ENCODE measurements at regions not wholly inside any gene's neighbourhood (a gene's known extent, or its start where the extent isn't known, plus 50 kb on each side); places are given as distances from the start of the nearest gene placed in this dataset.
A peak's percentile ranks its signal among the peaks of the same experiment; 100 is the strongest.

DNA sequence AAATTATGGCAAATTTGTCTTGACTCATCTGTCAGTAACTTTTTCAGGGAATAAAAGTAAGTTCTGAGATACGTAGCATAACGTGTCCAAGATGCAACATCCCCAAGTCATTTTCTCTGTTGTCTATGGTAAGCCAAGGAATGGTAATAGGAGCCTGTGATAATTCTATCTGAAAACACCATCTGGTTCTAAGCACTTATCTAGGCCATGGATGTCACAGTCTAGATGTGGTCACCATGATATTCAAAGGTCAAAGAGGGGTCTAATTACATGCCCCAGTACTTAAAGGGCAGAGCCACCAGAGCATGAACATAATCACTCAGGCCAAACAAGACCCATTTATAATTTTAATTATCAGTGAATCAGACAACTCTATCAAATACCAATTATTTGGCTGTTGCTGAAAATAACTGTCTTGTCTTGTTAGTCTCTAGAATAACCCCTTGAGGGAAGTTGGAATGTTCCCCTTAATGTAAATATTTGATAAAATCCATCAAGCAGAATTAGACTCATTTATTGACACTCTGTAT is 225.1 kb upstream of the MPPED2 start:
- peak; percentile 22 for DNase-seq (ENCODE audit: low spot score)

DNA sequence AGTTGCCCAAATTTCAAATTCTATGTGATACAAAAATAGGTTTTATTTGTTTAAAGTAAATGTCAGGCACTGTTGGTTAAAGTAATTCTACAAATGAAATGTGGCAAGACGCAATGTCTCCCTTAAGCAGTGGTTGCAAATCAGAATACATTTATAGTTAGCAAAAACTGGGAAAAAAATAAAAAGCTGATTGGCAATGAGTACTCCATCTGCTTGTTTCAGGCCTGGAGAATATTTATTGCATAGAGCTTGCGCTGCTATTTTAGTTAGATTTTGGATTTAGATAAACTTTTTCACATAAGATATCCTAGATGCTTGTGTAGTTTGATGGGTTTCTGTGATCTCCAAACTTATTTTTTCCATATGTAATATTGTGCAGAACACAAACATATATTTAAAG is 224.0 kb upstream of the MPPED2 start:
- DNase-seq (ENCODE audit: low spot score), result no peak

GRCh38 chr11:30801357-30801756 is 215.2 kb upstream of the MPPED2 start:
- DNase-seq (ENCODE audit: low spot score), result no peak

DNA sequence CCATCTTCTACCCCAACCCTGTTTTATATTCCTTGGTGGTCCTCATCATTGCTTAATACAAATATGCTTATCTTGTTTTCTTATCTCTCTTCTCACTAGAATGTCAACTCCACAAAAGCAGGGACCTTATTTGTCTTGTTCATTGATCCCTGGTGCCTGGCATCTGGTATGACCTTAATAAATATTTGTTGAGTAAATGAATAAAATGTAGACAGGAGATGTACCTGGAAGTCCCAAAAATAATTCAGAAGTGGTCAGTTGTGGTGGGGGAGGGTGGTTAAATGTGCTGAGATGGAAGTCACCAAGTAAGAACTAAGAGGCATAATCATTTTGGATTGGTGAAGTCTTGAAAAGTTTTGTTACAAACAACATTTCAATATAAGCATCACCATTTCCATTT is 214.8 kb upstream of the MPPED2 start:
- DNase-seq (ENCODE audit: low spot score), result no peak

DNA sequence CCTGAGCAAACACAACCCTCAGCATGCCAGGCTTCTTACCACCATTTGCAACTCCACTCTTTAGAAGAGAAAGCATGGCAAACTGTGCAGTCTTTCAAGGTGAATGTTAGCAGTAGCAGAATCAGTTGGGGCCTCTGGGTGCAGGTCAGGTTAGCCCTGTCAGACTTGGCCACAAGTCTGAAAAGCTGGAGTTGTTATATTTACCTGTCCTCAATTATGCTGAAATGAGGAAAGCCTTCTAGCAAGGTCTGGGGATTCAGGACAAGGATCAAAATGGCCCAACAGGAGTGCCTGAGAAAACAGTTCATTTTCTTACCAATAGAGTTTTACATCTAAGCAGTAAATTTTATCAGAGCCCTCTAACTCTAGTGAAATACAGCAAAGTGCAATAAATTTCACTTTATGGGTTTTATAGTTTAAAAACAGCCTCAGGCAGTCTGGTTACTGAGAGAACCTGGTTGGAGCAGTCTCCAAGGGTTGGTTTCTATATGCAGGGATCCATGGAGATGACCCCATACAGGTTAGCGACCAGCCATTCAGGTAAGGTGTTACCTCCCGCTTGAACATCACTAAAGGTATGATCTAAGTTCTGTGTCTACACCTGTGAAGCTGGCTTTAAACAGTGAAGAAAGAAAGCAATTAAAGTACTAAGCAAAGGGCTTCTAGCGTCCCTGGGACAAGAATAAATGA is 212.5 kb upstream of the MPPED2 start:
- DNase-seq (ENCODE audit: low spot score), result no peak

GRCh38 chr11:30789270-30789669 is 203.1 kb upstream of the MPPED2 start:
- no peak for DNase-seq (ENCODE audit: low spot score)

DNA sequence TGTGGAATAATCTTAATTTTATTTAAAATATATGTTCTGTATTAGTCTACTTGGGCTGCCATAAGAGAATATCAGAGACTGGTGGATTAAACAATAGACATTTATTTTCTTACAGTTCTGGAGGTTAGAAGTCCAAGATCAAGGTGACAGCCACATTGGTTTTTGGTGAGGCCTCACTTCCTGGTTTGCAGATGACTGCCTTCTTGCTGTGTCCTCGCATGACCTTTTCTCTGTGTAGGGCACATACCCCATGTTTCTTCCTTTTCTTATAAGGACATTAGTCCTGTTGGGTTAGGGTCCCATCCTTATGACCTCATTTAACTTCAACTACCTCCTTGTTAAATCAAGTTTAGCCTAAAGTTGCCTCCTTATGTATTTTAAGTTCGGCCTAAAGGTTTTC is 202.7 kb upstream of the MPPED2 start:
- no peak for DNase-seq (ENCODE audit: low spot score)

DNA sequence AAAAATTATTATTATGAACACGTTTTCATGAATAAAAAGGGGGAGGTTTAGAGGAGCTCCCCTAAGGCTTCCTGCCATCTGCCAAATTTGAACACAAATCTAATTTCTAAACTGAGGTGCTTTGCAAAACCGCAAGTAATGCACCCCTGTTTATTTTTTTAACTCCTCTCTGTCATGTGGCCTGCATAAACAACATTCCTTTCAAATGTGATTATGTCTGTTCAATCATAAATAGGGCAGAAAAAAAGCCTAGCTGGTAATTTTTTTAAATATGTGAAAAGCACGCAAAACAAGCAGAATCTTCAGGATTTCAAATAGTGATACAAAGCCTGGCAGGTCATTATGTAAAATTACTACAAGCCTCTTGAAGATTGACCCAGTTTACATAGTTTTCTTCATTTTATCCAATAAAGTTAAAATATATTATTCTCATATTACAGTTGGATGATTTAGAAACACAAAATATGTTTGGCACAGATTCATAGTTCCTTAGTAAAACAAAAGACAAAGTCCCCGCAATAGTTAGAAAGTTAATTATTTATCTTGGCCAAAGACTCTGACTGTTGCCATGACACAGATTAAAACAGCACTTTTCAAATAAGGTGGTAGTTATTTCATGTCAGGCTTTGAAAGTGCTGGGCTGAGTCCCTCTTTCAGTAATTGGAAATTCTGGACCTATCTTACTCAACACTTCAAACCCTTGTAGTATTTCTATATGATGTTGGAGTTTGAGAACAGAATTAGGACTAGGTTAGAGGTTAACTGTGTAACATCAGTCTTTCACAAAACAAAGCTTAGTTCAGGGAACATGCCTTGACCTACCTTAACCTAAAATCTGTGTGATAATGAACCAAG is 200.3 kb upstream of the MPPED2 start:
- DNase-seq (ENCODE audit: low spot score), result no peak

DNA sequence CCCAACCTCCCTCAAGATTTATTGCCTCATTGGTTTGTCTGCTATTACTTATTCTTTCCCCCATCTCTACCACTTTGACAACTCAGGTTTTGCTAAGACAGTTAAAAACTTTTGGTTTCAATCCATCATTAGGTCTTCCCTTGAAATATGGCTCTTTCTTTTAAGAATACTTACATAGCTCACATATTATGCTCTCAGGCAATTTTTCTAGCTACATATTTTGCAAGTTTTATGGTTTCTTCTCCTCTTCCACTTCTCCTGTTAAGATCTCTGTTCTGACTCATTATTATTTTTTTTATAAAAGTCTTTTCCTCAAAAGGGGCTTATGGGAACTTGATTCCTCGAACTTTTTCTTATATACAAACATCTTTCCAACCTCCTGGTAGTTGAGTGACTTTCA is 192.4 kb upstream of the MPPED2 start:
- no peak for DNase-seq (ENCODE audit: low spot score)

DNA sequence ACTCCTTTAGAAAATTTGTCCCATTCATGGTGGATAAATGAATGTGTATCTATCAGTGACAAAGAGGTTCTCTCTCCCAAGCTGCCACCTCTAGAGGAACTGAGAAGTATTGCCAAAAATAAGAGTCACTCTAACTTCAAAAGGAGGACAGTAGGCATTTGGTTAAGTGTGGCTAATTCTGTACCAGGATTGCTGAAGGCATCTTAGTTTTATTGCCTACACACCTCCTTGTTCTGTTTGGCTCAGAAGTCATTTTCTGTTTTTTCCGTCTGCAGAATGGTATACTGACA is 189.0 kb upstream of the MPPED2 start:
- no peak for DNase-seq (ENCODE audit: low spot score)

DNA sequence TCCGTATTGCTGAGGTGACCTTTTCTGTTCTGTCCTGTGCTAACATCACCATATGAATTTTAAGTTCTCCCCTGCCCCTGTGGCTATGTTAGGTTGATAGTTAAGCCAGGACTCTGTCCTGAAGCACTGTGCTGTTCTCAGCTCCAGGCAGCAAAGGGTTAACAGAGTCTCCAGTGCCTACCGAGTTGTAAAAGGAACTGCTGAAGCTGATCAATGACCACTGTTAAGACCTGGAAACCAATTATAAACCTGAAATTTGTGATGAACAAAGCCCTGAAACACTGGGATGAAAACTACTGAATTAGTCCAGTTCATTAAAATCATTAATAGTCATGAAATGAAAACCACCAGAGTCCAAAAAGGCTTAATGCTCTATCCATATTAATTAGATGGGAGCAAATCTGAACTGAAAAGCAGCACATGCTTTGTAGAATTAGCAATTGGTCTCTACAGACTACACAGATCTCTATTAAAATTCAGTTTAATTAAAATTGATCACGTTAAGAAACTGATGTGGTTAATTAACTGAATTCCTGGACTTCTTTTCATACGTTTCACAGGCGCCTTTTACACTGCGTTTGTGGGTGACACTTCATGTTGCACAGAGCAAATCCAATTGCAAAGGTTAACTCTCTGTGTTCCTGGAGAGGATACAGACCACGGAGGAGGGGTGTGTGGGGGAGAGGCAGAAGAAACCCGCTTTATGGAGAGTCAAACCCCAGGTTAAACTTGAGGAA is 188.5 kb upstream of the MPPED2 start:
- no peak for DNase-seq (ENCODE audit: low spot score)

DNA sequence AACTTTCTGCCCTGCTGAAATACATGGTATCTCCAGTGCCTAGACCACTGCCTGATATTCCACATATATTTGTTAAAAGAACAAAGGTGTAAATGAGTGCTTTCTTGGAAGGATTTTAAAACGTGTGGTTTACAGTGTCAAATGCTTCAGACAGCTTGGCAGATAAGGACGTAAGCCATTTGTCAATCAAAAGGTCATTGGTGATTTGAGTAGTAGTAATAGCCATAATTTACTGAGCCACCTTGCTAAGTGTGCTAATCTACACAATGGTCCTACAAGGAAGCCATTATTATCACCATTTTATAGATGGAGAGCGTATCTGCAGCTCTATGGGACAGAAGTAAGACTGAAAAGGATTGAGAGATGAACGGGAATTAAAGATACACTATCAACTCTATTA is 186.8 kb upstream of the MPPED2 start:
- DNase-seq (ENCODE audit: low spot score), result no peak

- no peak for DNase-seq (ENCODE audit: low spot score)
These were observed 177.8 kb upstream of the MPPED2 start for GRCh38 chr11:30763951-30764350.

DNA sequence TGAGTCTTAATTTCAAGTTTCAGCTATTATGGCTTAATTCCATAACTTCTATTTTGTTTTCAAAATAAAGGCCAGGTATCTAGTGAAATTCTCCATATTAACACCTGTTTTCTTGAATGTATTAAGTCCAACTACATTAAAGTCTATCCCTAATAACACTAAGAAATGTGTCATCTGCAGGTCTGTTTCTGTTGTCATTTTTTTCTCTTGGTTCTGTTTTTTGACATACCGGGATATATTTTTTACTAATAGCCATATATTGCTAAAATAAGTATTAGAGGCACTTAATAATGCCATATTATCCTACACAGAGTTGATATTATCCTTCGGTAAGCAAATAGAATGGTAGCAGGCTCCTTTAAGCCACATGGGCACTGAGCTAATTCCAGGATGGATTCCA is 176.0 kb upstream of the MPPED2 start:
- DNase-seq (ENCODE audit: low spot score), result no peak

GRCh38 chr11:30760345-30760744 is 174.2 kb upstream of the MPPED2 start:
- DNase-seq (ENCODE audit: low spot score), result no peak

- no peak for DNase-seq (ENCODE audit: low spot score)
These were observed 172.9 kb upstream of the MPPED2 start for GRCh38 chr11:30758946-30759504.

GRCh38 chr11:30758518-30758917 is 172.4 kb upstream of the MPPED2 start:
- DNase-seq (ENCODE audit: low spot score), result no peak

DNA sequence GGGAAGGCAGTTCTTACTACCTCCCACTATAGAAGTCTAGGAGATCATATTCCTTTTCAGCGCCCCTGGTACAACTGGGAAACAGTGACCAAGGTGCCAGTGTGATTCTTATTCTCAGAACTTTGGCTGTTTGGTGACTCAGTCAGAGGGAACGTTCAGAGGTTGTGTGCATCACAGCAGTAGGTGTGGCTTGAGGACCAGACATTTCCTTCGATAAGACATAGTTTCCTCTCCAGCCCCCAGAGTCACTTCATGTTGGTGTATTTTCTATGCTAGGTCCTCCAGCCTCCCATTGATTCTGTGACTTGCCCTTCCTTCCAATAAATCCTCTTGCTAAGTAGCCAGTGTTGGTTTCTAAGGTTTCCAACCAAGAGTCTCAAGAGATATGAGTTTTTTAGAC is 171.9 kb upstream of the MPPED2 start:
- DNase-seq (ENCODE audit: low spot score), result no peak

GRCh38 chr11:30753994-30754393 is 167.8 kb upstream of the MPPED2 start:
- DNase-seq (ENCODE audit: low spot score), result no peak

GRCh38 chr11:30753504-30753903 is 167.4 kb upstream of the MPPED2 start:
- no peak for DNase-seq (ENCODE audit: low spot score)

DNA sequence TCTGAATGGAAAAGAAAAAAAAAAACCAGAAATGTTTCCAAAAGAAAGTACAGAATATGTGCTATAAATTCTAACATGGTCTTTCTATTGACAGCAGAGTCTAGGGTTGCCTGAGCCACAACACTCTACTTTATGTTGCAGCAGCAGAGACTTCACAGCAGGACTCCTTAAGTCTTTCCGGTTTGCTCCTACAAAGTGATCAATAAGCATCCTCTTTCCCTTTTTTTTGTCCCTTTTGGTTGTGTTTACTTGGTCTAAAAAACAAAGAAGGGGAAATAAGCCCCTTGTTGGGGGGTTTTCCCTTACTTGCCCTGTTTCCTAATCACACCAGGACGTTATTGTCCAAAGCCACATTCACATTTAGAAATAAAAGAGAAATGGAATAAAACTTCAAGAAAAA is 163.1 kb upstream of the MPPED2 start:
- DNase-seq (ENCODE audit: low spot score), result no peak

- DNase-seq (ENCODE audit: low spot score), result no peak
These were observed 154.9 kb upstream of the MPPED2 start for GRCh38 chr11:30741039-30741550.

Data from SK-N-DZ (cell line).